ENCODE measurements at regions not wholly inside any gene's neighbourhood (a gene's known extent, or its start where the extent isn't known, plus 50 kb on each side); places are given as distances from the start of the nearest gene placed in this dataset.
"Not testable (repeated sequence)": the region's sequence is repeated elsewhere in the genome, so short reads cannot be mapped to it uniquely, and the experiment has no call there.

- no peak for TF ChIP-seq SPI1 (IDR thresholded peaks at IDR 0.05; ENCODE audit: low read depth, low read length)
- no peak for TF ChIP-seq PAX5 (IDR thresholded peaks at IDR 0.05; ENCODE audit: insufficient read depth, low read length, severe bottlenecking)
- TF ChIP-seq TAF1 (IDR thresholded peaks at IDR 0.05; ENCODE audit: low read depth, low read length), result no peak
- no peak for TF ChIP-seq POLR2AphosphoS5 (IDR thresholded peaks at IDR 0.05; ENCODE audit: low read depth, low read length)
- TF ChIP-seq POU2F2 (IDR thresholded peaks at IDR 0.05; ENCODE audit: low read depth, low read length), result no peak
- no peak for TF ChIP-seq POLR2A (IDR thresholded peaks at IDR 0.05; ENCODE audit: low read depth, low read length)
- FAIRE-seq, result no peak
- no peak for DNase-seq (ENCODE audit: insufficient read length, low spot score)
Observed at GRCh38 chr3:39725321-39725720, 84.1 kb upstream of the MYRIP start.

- no peak for FAIRE-seq
- TF ChIP-seq POLR2AphosphoS5 (IDR thresholded peaks at IDR 0.05; ENCODE audit: low read depth, low read length) (no peak), SPI1 (IDR thresholded peaks at IDR 0.05; ENCODE audit: low read depth, low read length) (no peak), PAX5 (IDR thresholded peaks at IDR 0.05; ENCODE audit: insufficient read depth, low read length, severe bottlenecking) (no peak), TAF1 (IDR thresholded peaks at IDR 0.05; ENCODE audit: low read depth, low read length) (no peak), POU2F2 (IDR thresholded peaks at IDR 0.05; ENCODE audit: low read depth, low read length) (no peak), POLR2A (IDR thresholded peaks at IDR 0.05; ENCODE audit: low read depth, low read length) (no peak)
- DNase-seq (ENCODE audit: insufficient read length, low spot score), result no peak
Observed at GRCh38 chr3:39727415-39727814, 82.0 kb upstream of the MYRIP start.

DNA sequence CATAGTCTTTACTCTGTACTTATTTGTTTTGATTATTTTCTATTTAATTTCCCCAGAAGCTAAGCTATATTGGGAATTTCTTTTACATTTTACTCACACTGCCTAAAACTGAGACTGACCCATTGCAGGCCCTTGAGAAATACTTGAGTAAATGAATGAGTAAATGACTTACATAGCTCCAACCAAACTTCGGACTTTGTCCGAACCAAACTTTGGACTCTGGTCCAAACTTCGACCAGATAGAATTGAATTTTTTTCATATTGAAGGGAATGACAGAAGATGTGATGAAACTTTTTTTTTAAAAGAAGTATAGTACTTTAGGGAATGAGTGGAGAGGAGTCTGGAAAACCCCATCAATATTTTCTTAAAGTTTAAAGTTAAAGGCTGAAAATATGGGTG lies 75.6 kb upstream of the MYRIP start:
- FAIRE-seq (no peak), DNase-seq (ENCODE audit: insufficient read length, low spot score) (no peak)
- TF ChIP-seq PAX5 (IDR thresholded peaks at IDR 0.05; ENCODE audit: insufficient read depth, low read length, severe bottlenecking) (no peak), POLR2AphosphoS5 (IDR thresholded peaks at IDR 0.05; ENCODE audit: low read depth, low read length) (no peak), SPI1 (IDR thresholded peaks at IDR 0.05; ENCODE audit: low read depth, low read length) (no peak)

GRCh38 chr3:39739658-39740057 lies 69.8 kb upstream of the MYRIP start:
- not testable (repeated sequence) for DNase-seq (ENCODE audit: insufficient read length, low spot score); FAIRE-seq

GRCh38 chr3:39744746-39745145 lies 64.7 kb upstream of the MYRIP start:
- DNase-seq (ENCODE audit: insufficient read length, low spot score), result no peak
- TF ChIP-seq POLR2AphosphoS5 (IDR thresholded peaks at IDR 0.05; ENCODE audit: low read depth, low read length), result no peak
- no peak for TF ChIP-seq SPI1 (IDR thresholded peaks at IDR 0.05; ENCODE audit: low read depth, low read length)
- no peak for TF ChIP-seq POU2F2 (IDR thresholded peaks at IDR 0.05; ENCODE audit: low read depth, low read length)
- no peak for TF ChIP-seq PAX5 (IDR thresholded peaks at IDR 0.05; ENCODE audit: insufficient read depth, low read length, severe bottlenecking)
- no peak for TF ChIP-seq TAF1 (IDR thresholded peaks at IDR 0.05; ENCODE audit: low read depth, low read length)
- TF ChIP-seq POLR2A (IDR thresholded peaks at IDR 0.05; ENCODE audit: low read depth, low read length), result no peak
- no peak for FAIRE-seq

DNA sequence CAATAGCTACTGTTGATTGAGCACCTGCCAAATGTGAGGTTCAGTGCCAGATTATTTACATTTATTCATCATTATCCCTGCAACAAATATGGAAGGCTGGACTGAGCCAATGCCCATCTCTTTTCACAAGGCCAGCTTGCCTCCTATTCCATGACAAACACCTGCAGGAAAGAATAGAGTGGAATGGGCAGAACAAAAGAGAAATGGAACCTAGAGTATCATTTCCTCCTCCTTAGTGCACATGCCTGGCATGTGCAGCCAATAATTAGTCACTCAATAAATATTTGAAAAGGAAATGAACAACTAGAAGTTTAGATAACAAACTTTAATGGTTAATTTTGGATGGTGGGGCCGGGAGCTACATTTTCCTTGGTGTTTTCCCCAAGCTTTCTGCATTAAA lies 61.4 kb upstream of the MYRIP start:
- TF ChIP-seq TAF1 (IDR thresholded peaks at IDR 0.05; ENCODE audit: low read depth, low read length) (no peak), POU2F2 (IDR thresholded peaks at IDR 0.05; ENCODE audit: low read depth, low read length) (no peak), POLR2A (IDR thresholded peaks at IDR 0.05; ENCODE audit: low read depth, low read length) (no peak), POLR2AphosphoS5 (IDR thresholded peaks at IDR 0.05; ENCODE audit: low read depth, low read length) (no peak), SPI1 (IDR thresholded peaks at IDR 0.05; ENCODE audit: low read depth, low read length) (no peak), PAX5 (IDR thresholded peaks at IDR 0.05; ENCODE audit: insufficient read depth, low read length, severe bottlenecking) (no peak)
- FAIRE-seq (no peak), DNase-seq (ENCODE audit: insufficient read length, low spot score) (no peak)

- no peak for TF ChIP-seq TAF1 (IDR thresholded peaks at IDR 0.05; ENCODE audit: low read depth, low read length)
- FAIRE-seq, result no peak
- no peak for DNase-seq (ENCODE audit: insufficient read length, low spot score)
Observed at GRCh38 chr3:39748763-39749162, 60.6 kb upstream of the MYRIP start.

DNA sequence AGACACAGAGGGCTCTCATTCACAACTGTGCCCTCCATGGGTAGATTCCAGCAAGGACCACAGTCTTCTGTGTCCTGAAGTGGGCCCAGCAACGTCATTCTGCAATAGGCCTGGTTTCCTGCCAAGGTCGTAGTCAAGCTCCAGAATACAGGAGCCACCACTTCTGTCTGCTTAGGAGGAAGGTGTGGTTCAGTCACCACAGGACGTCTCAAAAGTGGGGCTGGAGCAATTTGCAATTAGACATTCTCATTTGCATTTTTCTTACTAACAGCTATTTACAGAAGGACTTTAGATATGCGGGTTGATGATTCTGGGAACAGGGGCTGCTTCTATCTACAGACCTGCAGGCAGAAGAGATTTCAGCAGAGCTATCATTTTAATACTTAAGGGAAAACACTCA lies 58.7 kb upstream of the MYRIP start:
- no peak for DNase-seq (ENCODE audit: insufficient read length, low spot score)
- TF ChIP-seq TAF1 (IDR thresholded peaks at IDR 0.05; ENCODE audit: low read depth, low read length), result no peak
- no peak for TF ChIP-seq POLR2A (IDR thresholded peaks at IDR 0.05; ENCODE audit: low read depth, low read length)
- TF ChIP-seq POLR2AphosphoS5 (IDR thresholded peaks at IDR 0.05; ENCODE audit: low read depth, low read length), result no peak
- TF ChIP-seq PAX5 (IDR thresholded peaks at IDR 0.05; ENCODE audit: insufficient read depth, low read length, severe bottlenecking), result no peak
- TF ChIP-seq SPI1 (IDR thresholded peaks at IDR 0.05; ENCODE audit: low read depth, low read length), result no peak
- TF ChIP-seq POU2F2 (IDR thresholded peaks at IDR 0.05; ENCODE audit: low read depth, low read length), result no peak
- FAIRE-seq, result no peak

- DNase-seq (ENCODE audit: insufficient read length, low spot score) (no peak), FAIRE-seq (no peak)
- TF ChIP-seq SPI1 (IDR thresholded peaks at IDR 0.05; ENCODE audit: low read depth, low read length) (no peak), POLR2A (IDR thresholded peaks at IDR 0.05; ENCODE audit: low read depth, low read length) (no peak), POLR2AphosphoS5 (IDR thresholded peaks at IDR 0.05; ENCODE audit: low read depth, low read length) (no peak), TAF1 (IDR thresholded peaks at IDR 0.05; ENCODE audit: low read depth, low read length) (no peak), POU2F2 (IDR thresholded peaks at IDR 0.05; ENCODE audit: low read depth, low read length) (no peak), PAX5 (IDR thresholded peaks at IDR 0.05; ENCODE audit: insufficient read depth, low read length, severe bottlenecking) (no peak)
Observed at GRCh38 chr3:39751286-39751685, 58.1 kb upstream of the MYRIP start.

DNA sequence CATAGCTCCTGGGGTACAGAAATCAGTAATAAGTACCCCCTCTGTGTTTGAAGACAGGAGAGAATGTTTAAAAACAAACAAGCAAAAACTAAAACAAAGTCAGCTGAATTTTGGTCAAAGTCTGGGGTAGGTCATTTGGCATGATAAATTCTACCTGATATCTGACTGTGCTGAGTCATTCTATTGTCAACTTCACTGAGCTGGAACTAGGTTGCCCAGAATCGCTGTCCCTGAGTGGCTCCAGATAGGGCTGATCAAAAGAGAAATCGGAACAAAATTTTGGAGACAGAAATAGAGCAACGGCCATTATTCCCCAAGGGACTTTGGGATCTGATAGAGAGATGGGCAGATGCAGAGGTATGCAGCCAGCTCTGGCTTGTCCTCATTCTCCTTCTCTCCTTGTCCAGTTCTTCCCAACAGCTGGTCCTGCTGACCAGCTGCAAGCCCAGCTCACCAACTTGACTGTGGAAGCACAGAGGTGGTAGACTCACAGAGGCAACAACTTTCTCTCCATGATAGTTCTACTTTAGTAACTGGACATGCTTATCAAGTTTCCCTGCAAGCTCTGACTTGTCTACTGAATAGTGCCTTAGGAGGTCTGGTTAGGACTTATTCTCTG lies 57.3 kb upstream of the MYRIP start:
- DNase-seq (ENCODE audit: insufficient read length, low spot score), result no peak
- no peak for FAIRE-seq

More for the DNA sequence above, 57.3 kb upstream of the MYRIP start:
- TF ChIP-seq POLR2A (IDR thresholded peaks at IDR 0.05; ENCODE audit: low read depth, low read length) (no peak), TAF1 (IDR thresholded peaks at IDR 0.05; ENCODE audit: low read depth, low read length) (no peak), POU2F2 (IDR thresholded peaks at IDR 0.05; ENCODE audit: low read depth, low read length) (no peak), PAX5 (IDR thresholded peaks at IDR 0.05; ENCODE audit: insufficient read depth, low read length, severe bottlenecking) (no peak), POLR2AphosphoS5 (IDR thresholded peaks at IDR 0.05; ENCODE audit: low read depth, low read length) (no peak)

Data from GM12891 (cell line).